Upper lobe of left lung (tissue), 6 donors: ENCODE measurements at regions not wholly inside any gene's neighbourhood (a gene's known extent, or its start where the extent isn't known, plus 50 kb on each side); places are given as distances from the start of the nearest gene placed in this dataset.

Experiments used
- ATAC-seq, 2 donors: fragments of 200-7000 bp; cut with Tn5 transposase; one replicate each; pipeline ENCODE4 v1.9.1; 2022; ENCODE audit warnings: mild to moderate bottlenecking in 2 of 2, moderate library complexity in 2 of 2; ENCODE audit not compliant: low FRiP score in 2 of 2
- DNase-seq, 2 donors: peaks; one replicate each; pipeline ENCODE4 v3.0.0-alpha.2; 2019 to 2020
- H3K27ac ChIP-seq, 4 donors: fragments of 200-600 bp; sonication (generic); one replicate each; pipeline ENCODE4 v1.5.1; 2016 to 2019
- H3K27me3 ChIP-seq, 4 donors: fragments of 200-600 bp; sonication (generic); one replicate each; pipeline ENCODE4 v1.5.1; 2017 to 2019
- H3K36me3 ChIP-seq, 4 donors: fragments of 200-600 bp; sonication (generic); one replicate each; pipeline ENCODE4 v1.5.1; 2016 to 2019
- H3K4me1 ChIP-seq, 4 donors: fragments of 200-600 bp; sonication (generic); one replicate each; pipeline ENCODE4 v1.5.1; 2018 to 2019
- H3K4me3 ChIP-seq, 4 donors: fragments of 200-600 bp; sonication (generic); one replicate each; pipeline ENCODE4 v1.5.1; 2017 to 2019; ENCODE audit warnings: mild to moderate bottlenecking in 2 of 4, moderate library complexity in 1 of 4
- H3K9me3 ChIP-seq, 4 donors: fragments of 200-600 bp; sonication (generic); one replicate each; pipeline ENCODE4 v1.5.1; 2018 to 2019
- CTCF ChIP-seq, 6 experiments: fragments of 450-650 bp in 4 of 6; fragments of 200-600 bp in 2 of 6; sonication (generic) in 2 of 6; IDR thresholded peaks; one replicate each; pipeline ENCODE4 v1.5.1; 2016 to 2019; ENCODE audit warnings: antibody characterized with exemption in 6 of 6
- EP300 ChIP-seq, 4 donors: sonication (generic); formaldehyde crosslinking; IDR thresholded peaks; one replicate each; pipeline ENCODE4 v1.5.1; 2017; ENCODE audit warnings: antibody characterized with exemption in 4 of 4, control low read depth in 2 of 4
- POLR2A ChIP-seq, 4 donors: fragments of 450-650 bp; IDR thresholded peaks; one replicate each; pipeline ENCODE4 v1.5.1; 2016 to 2017; ENCODE audit warnings: antibody characterized with exemption in 4 of 4, mild to moderate bottlenecking in 2 of 4
- POLR2AphosphoS5 ChIP-seq, 2 donors: sonication (generic); formaldehyde crosslinking; IDR thresholded peaks; one replicate each; pipeline ENCODE4 v1.5.1; 2017; ENCODE audit warnings: antibody characterized with exemption in 2 of 2
- WGBS, 2 donors: methylation state at CpG; one replicate each; pipeline ENCODE4 v1.1.5; 2017 to 2018; 5-methylcytosine and 5-hydroxymethylcytosine counted together
- donor health status: DM: no; HTN: no; CAD: no; lungs with moderate emphysema.
- donor health status: DM: no; HTN: yes; CAD: no; lungs with severe emphysema.

DNA sequence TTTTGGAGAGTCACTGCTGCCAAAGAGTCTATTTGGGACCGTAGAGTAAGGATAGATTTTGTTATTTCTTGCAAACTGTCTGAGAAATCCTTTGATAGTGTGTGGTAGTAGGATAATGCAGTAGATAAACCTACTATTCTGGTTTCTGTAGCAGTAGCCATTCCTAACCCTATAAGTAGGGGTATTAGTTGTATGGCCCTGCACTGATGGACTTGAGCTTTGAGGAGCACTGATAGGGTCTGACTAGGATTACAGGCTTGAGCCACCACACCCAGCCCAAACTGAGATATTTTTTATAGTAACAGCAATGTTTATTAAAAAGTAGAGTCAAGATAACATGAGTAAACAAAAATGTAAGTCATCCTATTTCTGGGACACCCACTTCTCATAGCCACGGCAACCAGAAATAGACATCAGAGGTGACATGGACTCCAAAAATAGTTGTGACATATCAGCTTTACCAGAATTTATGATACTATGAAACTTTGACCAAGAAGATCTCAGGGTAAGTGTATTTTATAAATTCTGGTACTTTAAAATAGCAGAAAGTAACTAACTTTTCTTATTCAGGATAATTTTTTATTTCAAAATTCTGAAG is 479.1 kb downstream of the SUCLA2 start:
- Histone ChIP-seq H3K4me3 (no peak overlapping the region), H3K27ac (no peak overlapping the region), H3K4me1 (no peaks in the 10 kb centered on the region), H3K9me3 (peaks cover 0 to 5% (median 0%) of the 10 kb centered on the region in 4 donors), H3K27me3 (no peaks in the 10 kb centered on the region), H3K36me3 (no peaks in the 10 kb centered on the region)
- DNase-seq (no peak), ATAC-seq (no peak)
- TF ChIP-seq POLR2AphosphoS5 (IDR thresholded peaks at IDR 0.05) (no peak), EP300 (IDR thresholded peaks at IDR 0.05) (no peak), POLR2A (IDR thresholded peaks at IDR 0.05) (no peak), CTCF (IDR thresholded peaks at IDR 0.05) (no peak)
- 71 to 78% methylated on average over 2 of the region's 2 CpGs for WGBS, 2 donors

GRCh38 chr13:47519626-47520025 is 481.4 kb downstream of the SUCLA2 start:
- Histone ChIP-seq H3K27me3 (no peaks in the 10 kb centered on the region), H3K27ac (no peak overlapping the region), H3K4me1 (no peaks in the 10 kb centered on the region), H3K36me3 (no peaks in the 10 kb centered on the region), H3K9me3 (peaks cover 0 to 5% (median 0%) of the 10 kb centered on the region in 4 donors), H3K4me3 (no peak overlapping the region)
- DNase-seq (no peak), ATAC-seq (no peak)
- TF ChIP-seq POLR2A (IDR thresholded peaks at IDR 0.05) = no peak
- no peak for TF ChIP-seq CTCF (IDR thresholded peaks at IDR 0.05)
- TF ChIP-seq POLR2AphosphoS5 (IDR thresholded peaks at IDR 0.05) = no peak
- no peak for TF ChIP-seq EP300 (IDR thresholded peaks at IDR 0.05)
- WGBS, 2 donors = 28 to 44% methylated on average over 2 of the region's 2 CpGs

GRCh38 chr13:47518530-47518929 is 482.5 kb downstream of the SUCLA2 start:
- no peak for DNase-seq
- 97 to 98% methylated on average over 1 of the region's 1 CpG for WGBS, 2 donors
- Histone ChIP-seq H3K27me3 (no peaks in the 10 kb centered on the region), H3K27ac (no peak overlapping the region), H3K4me1 (no peaks in the 10 kb centered on the region), H3K36me3 (no peaks in the 10 kb centered on the region), H3K4me3 (no peak overlapping the region), H3K9me3 (peaks cover 0 to 5% (median 0%) of the 10 kb centered on the region in 4 donors)
- ATAC-seq = no peak
- TF ChIP-seq POLR2A (IDR thresholded peaks at IDR 0.05) (no peak), EP300 (IDR thresholded peaks at IDR 0.05) (no peak), CTCF (IDR thresholded peaks at IDR 0.05) (no peak), POLR2AphosphoS5 (IDR thresholded peaks at IDR 0.05) (no peak)

DNA sequence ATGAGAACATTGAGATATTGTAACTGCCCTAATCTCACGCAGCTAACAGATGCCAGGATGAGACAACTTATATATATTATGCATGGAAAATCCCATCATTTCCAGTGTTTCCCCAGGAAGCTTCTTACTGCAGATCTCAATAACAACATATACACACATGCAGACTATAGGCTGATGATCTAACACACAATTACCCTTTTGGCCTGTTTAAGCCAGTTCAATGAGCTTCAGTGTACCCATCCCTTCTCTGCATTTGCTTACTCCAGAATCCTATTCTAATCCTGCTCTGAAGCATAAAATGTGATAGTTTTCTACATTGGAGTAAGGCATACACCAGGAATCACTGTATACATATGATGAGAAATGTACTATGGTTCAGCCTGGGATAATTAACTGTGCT is 489.4 kb downstream of the SUCLA2 start:
- WGBS, 2 donors = 56 to 86% methylated on average over 1 of the region's 1 CpG
- H3K4me1 ChIP-seq = no peaks in the 10 kb centered on the region

More for the DNA sequence above, 489.4 kb downstream of the SUCLA2 start:
- Histone ChIP-seq H3K36me3 (no peaks in the 10 kb centered on the region), H3K27ac (no peak overlapping the region), H3K9me3 (no peaks in the 10 kb centered on the region), H3K27me3 (no peaks in the 10 kb centered on the region), H3K4me3 (no peak overlapping the region)
- DNase-seq (no peak), ATAC-seq (no peak)
- TF ChIP-seq CTCF (IDR thresholded peaks at IDR 0.05) = no peak
- no peak for TF ChIP-seq POLR2AphosphoS5 (IDR thresholded peaks at IDR 0.05)
- TF ChIP-seq POLR2A (IDR thresholded peaks at IDR 0.05) = no peak
